Tibial nerve (tissue), 4 donors: ENCODE measurements at regions not wholly inside any gene's neighbourhood (a gene's known extent, or its start where the extent isn't known, plus 50 kb on each side); places are given as distances from the start of the nearest gene placed in this dataset.

Experiments
- CTCF ChIP-seq, 5 experiments: fragments of 200-600 bp in 3 of 5; fragments of 450-650 bp in 2 of 5; sonication (generic) in 3 of 5; IDR thresholded peaks; one replicate each; pipeline ENCODE4 v1.5.1; 2016 to 2019; ENCODE audit warnings: antibody characterized with exemption in 5 of 5, mild to moderate bottlenecking in 3 of 5, moderate library complexity in 2 of 5
- EP300 ChIP-seq, 2 donors: sonication (generic); formaldehyde crosslinking; IDR thresholded peaks; one replicate each; pipeline ENCODE4 v1.6.1; 2017; ENCODE audit warnings: antibody characterized with exemption in 2 of 2, mild to moderate bottlenecking in 1 of 2

- TF ChIP-seq CTCF (IDR thresholded peaks at IDR 0.05) (no peak), EP300 (IDR thresholded peaks at IDR 0.05) (no peak)
These were observed 709.2 kb downstream of the TMEM121 start for GRCh38 chr14:106235356-106236159.
